ENCODE measurements at regions not wholly inside any gene's neighbourhood (a gene's known extent, or its start where the extent isn't known, plus 50 kb on each side); places are given as distances from the start of the nearest gene placed in this dataset.

- DNase-seq, result no peak
Measured at GRCh38 chr1:14470802-14471201, 127.7 kb upstream of the KAZN start.

- DNase-seq, result no peak
Measured at GRCh38 chr1:14474856-14475255, 123.6 kb upstream of the KAZN start.

- no peak for DNase-seq
Measured at GRCh38 chr1:14476170-14476955, 122.1 kb upstream of the KAZN start.

GRCh38 chr1:14478120-14478519 lies 120.4 kb upstream of the KAZN start:
- DNase-seq, result no peak

- DNase-seq, result no peak
Measured at GRCh38 chr1:14479865-14480264, 118.6 kb upstream of the KAZN start.

GRCh38 chr1:14482784-14483450 lies 115.6 kb upstream of the KAZN start:
- no peak for DNase-seq

- DNase-seq, result no peak
Measured at GRCh38 chr1:14485285-14485684, 113.2 kb upstream of the KAZN start.

- no peak for DNase-seq
Measured at GRCh38 chr1:14486401-14487201, 111.9 kb upstream of the KAZN start.

- no peak for DNase-seq
Measured at GRCh38 chr1:14487671-14488070, 110.8 kb upstream of the KAZN start.

- no peak for DNase-seq
Measured at GRCh38 chr1:14494911-14495310, 103.6 kb upstream of the KAZN start.

- DNase-seq, result no peak
Measured at GRCh38 chr1:14495381-14495780, 103.1 kb upstream of the KAZN start.

GRCh38 chr1:14495996-14496395 lies 102.5 kb upstream of the KAZN start:
- no peak for DNase-seq

- DNase-seq, result no peak
Measured at GRCh38 chr1:14498839-14499238, 99.6 kb upstream of the KAZN start.

GRCh38 chr1:14499312-14500040 lies 99.0 kb upstream of the KAZN start:
- no peak for DNase-seq

GRCh38 chr1:14500041-14500440 lies 98.4 kb upstream of the KAZN start:
- DNase-seq, result no peak

- DNase-seq, result no peak
Measured at GRCh38 chr1:14500912-14501311, 97.6 kb upstream of the KAZN start.

GRCh38 chr1:14504517-14504916 lies 94.0 kb upstream of the KAZN start:
- no peak for DNase-seq

- no peak for DNase-seq
Measured at GRCh38 chr1:14506471-14507255, 91.8 kb upstream of the KAZN start.

- no peak for DNase-seq
Measured at GRCh38 chr1:14507262-14507661, 91.2 kb upstream of the KAZN start.

- no peak for DNase-seq
Measured at GRCh38 chr1:14508613-14509012, 89.9 kb upstream of the KAZN start.

GRCh38 chr1:14511166-14511680 lies 87.3 kb upstream of the KAZN start:
- no peak for DNase-seq

All from 8988T (cell line).